ENCODE measurements at regions not wholly inside any gene's neighbourhood (a gene's known extent, or its start where the extent isn't known, plus 50 kb on each side); places are given as distances from the start of the nearest gene placed in this dataset.
"Not testable (repeated sequence)": the region's sequence is repeated elsewhere in the genome, so short reads cannot be mapped to it uniquely, and the experiment has no call there.

DNA sequence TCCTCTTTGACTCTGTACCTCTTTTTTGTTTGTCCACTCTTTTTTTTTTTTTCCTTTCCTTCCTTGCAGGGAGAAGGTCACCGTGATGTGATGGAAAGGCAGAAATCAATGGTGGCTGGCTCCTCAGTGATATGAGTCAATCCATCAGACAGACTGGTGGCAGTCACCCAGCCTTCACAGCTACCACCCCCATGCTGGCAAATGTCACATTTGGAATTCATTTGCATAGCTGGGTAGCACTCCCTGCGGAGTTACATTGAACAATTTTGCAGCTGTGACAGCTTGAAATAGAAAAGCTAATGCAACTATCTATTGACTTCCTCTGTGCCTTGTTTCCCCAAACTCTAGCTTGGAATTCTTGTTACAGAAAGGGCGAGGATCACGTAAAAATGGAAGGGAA is 668.4 kb downstream of the C6orf118 start:
- no peak overlapping the region for H3K27ac ChIP-seq
- no peak for DNase-seq (ENCODE audit: low read depth, low spot score)

DNA sequence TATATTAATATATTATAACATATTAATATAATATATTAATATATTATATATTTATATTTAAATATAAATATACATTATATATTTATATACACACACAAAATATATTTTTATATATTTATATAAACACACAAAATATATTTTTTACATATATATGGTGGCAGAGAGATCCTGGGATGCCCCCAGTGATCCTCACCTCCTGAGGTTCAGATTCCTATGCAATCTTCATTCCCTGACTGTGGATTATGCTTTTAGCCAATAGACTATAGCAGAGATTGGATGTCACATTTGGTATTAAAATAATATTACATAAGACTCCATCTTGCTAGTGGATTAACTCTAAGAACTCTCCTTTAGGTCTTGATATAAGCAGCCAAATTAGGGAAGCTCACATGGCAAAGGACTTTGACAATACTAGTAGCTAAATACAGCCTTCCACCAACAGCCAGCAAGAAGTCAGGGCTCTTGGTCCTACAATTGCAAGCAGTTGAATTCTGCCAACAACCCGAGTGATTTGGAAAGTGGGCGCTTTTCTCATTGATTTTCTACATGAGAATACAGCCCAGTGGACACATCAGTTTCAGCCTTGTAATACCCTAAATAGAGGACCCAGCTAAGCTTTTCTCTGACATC is 681.0 kb downstream of the C6orf118 start:
- no peak for DNase-seq (ENCODE audit: low read depth, low spot score)
- no peak overlapping the region for H3K27ac ChIP-seq

DNA sequence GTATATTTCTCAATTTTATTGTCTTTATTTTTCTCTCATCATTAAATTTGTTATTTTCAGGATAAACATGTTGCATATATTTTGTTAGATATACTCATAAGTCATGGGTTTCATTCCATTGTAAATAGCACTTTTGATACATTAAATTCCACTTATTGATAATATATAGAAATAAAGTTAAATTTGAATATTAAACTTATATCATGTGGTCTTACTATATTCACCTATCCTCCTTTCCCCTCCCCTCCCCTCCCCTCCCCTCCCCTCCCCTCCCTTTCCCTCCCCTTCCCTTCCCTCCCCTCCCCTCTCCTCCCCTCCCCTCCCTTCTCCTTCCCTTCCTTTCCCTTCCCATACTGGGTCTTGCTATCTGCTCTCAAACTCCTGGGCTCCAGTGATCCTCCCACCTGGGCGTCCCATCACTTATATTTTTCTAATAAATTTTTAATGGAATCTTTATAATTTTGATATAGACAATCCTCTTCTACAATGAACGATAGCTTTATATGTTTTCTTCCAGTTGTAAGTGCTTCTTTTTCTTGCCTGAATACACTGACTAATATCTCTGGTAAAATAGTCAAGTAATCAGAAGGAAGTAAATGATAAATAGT is 692.4 kb downstream of the C6orf118 start:
- no peak overlapping the region for H3K27ac ChIP-seq
- no peak for DNase-seq (ENCODE audit: low read depth, low spot score)

DNA sequence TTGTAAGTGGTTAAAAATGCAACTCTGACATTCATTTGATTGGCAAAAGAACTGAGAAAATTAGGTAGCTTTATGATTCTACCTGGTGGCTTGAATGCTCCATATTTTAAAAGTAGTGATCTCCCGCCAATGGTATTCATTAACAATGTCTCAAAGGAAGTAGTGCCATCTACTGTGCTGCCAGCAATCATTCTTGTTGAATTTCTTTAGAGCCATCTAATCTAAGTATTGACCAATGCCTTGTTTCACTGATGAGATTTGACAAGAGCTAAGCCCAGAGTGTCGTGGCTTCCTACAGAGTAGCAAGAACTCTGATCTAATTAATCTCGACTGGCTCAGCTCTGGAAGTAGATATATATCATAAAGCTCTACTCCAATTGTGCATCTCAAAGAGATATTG is 696.7 kb downstream of the C6orf118 start:
- DNase-seq (ENCODE audit: low read depth, low spot score) = no peak
- H3K27ac ChIP-seq = no peak overlapping the region

DNA sequence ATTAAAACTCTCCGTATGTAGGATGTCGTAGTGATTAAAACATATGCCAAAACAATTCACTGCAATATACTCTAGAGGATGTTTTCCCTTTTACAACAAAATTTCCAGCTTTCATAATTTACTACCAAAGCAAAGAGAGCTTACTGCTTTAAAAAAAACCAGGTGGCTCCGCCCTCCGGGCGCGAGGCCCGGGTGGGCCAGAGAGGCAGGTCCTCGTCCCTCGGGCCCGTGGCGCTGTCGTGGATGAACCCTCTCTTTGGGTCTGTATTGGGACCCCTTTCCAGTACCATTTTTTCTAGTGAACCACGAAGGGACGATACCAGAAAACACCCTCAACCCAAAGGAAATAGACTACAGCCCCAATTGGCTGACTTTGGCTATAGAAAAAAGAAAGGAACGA is 698.5 kb downstream of the C6orf118 start:
- not testable (repeated sequence) for H3K27ac ChIP-seq; DNase-seq (ENCODE audit: low read depth, low spot score)

DNA sequence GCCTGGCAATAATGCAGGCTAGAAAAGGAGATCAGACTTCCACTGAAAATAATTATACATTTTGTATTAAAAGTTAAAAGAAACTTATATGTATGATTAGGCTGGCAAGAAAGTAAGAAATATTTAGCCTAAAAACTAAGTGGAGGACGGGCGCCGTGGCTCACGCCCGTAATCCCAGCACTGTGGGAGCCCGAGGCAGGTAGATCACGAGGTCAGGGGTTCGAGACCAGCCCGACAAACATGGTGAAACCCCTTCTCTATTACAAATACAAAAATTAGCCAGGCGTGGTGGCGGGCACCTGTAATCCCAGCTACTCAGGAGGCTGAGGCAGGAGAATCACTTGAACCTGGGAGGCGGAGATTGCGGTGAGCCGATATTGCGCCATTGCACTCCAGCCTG is 707.0 kb downstream of the C6orf118 start:
- not testable (repeated sequence) for DNase-seq (ENCODE audit: low read depth, low spot score)

DNA sequence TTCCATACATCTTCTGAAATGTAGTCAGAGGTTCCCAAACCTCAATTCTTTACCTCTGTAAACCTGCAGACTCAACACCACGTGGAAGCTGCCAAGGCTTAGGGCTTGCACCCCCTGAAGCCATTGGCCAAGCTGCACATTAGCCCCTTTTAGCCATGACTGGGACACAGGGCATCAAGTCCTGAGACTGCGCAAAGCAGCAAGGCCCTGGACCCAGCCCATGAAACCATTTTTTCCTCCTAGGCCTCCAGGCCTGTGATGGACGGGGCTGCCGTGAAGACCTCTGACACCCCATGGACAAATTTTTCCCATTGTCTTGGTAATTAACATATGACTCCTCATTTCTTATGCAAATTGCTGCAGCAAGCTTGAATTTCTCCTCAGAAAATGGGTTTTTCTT is 727.8 kb downstream of the C6orf118 start:
- no peak for DNase-seq (ENCODE audit: low read depth, low spot score)
- no peak overlapping the region for H3K27ac ChIP-seq

More for the DNA sequence above, 707.0 kb downstream of the C6orf118 start:
- H3K27ac ChIP-seq = not testable (repeated sequence)

DNA sequence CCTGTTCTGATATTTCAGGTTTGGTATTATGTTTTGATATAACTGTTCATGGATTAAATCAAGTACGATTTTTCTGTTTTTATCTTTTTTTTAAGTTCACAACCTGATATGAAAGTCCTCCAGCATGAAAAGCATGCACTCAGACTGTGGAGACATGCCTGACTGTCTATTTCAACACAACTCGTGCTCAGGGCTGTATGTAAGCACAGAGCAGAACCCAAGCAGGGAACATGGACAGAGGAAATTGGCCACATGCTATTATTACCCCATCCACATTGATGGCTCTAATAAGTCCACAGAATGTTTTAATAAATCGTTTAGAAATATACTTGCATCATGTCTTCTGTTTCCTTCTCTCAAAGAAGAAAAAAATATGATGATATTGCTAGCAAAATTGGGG is 730.4 kb downstream of the C6orf118 start:
- DNase-seq (ENCODE audit: low read depth, low spot score) = no peak
- no peak overlapping the region for H3K27ac ChIP-seq

DNA sequence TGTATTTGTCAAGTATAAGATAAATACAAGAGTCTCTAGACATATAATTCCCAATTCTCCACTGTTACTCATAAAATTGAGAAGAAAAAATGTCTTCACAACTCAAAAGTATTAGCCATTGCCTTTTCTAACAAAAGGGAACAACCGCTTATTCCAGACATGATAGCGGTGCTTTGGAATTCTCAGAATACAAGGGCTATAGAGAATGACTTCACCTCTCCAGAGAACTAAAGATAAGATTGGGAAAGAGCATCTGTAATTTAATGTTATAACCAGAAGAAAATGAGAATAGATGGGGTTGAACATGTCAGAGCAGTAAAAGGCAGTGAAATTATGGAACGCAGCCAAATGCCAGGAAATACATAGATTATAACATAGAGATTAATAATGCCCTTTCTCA is 730.8 kb downstream of the C6orf118 start:
- H3K27ac ChIP-seq = no peak overlapping the region
- no peak for DNase-seq (ENCODE audit: low read depth, low spot score)

DNA sequence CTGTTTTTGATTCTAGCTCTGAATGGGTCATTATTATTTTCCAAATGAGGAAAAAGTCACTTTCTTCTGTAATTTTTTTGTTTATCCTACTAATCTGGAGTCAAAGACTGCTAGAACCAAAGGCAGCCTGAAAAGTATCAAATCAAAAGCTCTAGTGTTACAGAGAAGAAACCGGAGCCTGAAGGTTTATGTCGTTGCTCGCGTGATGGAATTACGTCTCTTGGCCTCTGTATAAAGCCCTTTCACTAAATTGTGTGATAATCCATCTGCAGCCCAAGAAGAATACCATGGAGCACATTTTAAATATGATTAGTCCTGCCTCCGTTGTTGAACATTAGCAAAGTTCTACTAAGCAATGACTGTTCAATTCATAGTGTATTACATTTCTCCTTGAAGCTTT is 738.6 kb downstream of the C6orf118 start:
- no peak for DNase-seq (ENCODE audit: low read depth, low spot score)
- H3K27ac ChIP-seq = no peak overlapping the region

DNA sequence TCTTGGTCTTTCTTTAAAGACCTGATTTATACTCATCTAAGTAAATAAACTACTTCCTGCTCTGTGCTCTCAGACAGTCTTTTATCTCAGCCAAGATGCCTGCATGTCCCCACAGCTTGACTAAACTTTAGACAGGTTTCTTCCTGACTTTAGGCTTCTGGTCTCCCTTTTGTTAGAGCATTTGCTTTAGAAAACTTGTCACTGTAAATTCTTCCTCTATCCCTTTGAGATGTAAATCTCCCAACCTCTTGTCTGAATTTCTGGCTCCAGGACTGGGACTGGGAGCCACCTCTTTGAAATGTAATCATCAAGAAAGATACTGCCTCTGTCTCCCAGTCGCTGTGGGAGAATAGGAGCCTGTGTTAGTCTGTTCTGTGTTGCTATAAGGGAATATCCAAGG is 739.9 kb downstream of the C6orf118 start:
- no peak for DNase-seq (ENCODE audit: low read depth, low spot score)
- H3K27ac ChIP-seq = no peak overlapping the region

DNA sequence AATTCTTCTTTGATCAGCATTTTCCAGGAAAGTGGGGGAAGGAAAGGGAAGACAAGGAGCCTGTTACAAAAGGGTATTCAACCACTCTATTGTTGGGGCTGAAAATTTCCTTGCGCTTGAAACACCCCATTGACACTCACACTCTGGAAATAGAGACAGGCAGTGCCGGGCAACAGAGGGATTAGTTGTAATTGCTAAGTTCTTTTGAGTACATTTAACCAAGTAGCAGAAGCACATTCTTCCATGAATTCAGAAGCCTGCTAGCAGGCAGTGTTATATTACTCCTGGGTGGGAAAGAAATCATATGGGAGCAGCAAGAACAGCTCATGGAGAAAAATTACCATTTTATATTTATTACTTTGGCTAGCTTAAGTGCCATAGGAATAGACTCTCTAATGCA is 745.5 kb downstream of the C6orf118 start:
- no peak for DNase-seq (ENCODE audit: low read depth, low spot score)
- no peak overlapping the region for H3K27ac ChIP-seq

DNA sequence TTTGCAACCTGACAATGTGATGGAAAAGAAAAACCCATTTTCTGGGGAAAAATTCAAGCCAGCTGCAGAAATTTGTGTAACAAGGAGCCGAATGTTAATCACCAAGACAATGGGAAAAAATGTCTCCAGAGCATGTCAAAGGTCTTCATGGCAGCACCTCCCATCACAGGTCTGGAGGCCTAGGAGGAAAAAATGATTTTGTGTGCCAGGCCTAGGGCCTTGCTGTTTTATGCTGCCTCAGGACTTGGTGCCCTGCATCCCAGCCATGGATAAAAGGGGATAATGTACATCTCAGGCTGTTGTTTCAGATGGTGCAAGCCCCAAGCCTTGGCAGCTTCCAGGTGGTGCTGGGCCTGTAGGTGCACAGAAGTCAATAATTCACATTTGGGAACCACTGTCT is 747.7 kb downstream of the C6orf118 start:
- DNase-seq (ENCODE audit: low read depth, low spot score) = no peak
- H3K27ac ChIP-seq = no peak overlapping the region

DNA sequence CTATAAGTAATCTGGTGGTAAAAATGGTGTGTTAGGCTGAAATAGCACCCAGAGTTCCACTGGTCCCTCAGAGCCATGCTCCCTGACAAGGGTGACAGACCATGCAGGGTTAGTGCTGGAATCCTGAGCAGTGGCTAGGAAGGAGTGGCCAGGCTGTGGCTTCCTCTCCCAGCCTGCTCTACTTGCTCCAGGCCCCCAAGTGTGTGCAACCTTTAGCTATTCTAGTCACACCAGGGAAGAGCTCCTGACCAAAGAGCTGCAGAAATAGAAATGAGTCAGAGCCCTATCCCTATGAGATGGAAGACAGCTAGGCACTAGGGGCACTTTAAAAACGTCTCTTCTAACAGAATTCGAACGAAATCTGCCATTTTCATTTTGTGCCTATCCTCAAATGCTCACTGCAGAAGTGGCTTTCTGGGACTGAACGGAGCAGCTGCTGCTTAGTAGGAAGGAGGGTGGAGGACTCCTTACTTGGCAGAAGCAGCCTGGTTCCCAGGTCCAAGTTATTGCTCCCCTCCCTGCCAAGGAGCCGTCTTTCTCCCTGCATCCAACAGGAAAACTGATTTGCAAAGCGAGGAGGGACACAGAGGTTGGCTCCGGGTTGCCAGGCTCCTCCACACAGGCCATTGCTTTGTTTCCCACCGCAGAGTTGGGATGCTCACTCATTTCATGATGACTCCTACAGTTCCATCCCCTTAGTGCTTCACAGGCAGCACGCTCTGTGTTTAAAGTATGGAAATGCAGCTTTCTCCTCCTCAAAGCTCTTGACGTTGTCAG is 754.5 kb downstream of the C6orf118 start:
- DNase-seq (ENCODE audit: low read depth, low spot score) = no peak
- no peak overlapping the region for H3K27ac ChIP-seq

DNA sequence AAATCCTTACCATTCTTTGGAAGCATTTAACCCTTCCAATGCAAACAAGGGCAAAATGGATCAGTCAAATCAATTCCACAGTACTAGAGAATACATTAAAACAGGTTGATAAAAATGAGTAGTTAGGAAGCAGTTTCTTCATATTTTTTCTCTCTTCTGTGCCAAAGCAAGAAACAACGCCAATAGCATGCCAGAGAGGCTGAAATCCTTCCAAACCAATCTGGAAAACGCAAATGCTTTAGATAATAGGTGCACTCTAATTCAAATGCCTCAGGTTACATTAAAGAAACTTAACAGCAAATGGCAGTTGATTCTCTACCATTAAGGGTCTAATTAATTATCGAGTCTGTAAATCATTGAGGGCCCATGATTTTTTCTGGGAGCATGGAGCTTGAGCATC is 755.2 kb downstream of the C6orf118 start:
- no peak for DNase-seq (ENCODE audit: low read depth, low spot score)
- H3K27ac ChIP-seq = no peak overlapping the region

DNA sequence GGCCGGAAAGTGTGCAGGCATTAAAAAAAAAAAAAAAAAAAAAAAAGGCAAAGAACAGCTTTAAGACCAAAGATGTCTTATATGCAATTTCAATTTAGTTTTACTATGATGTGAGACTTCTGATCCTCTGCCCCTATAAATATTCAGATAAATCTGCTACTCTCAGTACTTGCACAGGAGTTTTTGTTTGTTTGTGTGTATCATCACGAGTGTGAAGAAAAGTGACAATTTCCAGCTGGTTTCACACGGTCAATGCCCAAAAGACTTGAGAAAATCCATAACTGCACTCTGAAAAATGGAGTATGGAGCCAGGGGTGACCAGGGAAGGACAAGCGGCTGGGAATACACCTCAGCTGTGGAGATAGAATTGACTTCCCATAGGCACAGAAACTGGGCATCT is 757.7 kb downstream of the C6orf118 start:
- H3K27ac ChIP-seq = no peak overlapping the region
- no peak for DNase-seq (ENCODE audit: low read depth, low spot score)

DNA sequence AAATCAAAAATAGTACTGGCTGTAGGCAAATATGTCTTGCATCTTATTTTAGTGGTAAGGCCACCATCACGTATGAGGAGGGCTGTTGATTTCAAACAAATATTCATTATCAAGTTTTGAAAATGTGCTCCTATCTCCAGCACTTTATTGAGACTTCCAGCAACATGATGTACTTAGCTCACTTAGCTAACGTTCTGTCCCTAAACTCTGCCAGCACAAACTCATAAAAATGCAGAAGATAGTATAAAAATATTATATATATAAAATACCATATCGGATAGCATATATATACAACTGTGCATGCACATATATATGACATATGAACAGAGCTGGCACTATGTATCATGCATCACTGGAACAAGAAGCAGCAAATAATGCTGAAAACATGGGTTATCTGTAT is 762.3 kb downstream of the C6orf118 start:
- H3K27ac ChIP-seq = no peak overlapping the region
- no peak for DNase-seq (ENCODE audit: low read depth, low spot score)

DNA sequence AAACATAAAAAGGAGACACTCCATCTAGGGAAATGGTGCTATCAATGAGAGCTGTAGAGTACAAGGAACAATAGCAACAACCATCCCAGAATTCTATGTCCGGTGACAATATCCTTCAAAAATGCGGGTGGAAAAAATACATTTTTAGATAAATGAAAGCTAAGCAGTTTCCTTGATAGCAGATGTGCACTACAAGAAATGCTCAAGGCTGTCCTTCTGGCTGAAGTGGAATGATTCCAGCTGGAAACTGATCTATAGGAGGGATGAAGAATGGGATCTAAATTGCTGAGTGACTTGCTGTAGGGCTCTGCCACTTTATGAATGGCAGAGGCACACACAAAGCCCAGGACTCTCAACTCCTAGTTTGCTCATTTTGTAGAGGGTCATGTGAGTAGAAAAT is 763.1 kb downstream of the C6orf118 start:
- no peak overlapping the region for H3K27ac ChIP-seq
- DNase-seq (ENCODE audit: low read depth, low spot score) = no peak

DNA sequence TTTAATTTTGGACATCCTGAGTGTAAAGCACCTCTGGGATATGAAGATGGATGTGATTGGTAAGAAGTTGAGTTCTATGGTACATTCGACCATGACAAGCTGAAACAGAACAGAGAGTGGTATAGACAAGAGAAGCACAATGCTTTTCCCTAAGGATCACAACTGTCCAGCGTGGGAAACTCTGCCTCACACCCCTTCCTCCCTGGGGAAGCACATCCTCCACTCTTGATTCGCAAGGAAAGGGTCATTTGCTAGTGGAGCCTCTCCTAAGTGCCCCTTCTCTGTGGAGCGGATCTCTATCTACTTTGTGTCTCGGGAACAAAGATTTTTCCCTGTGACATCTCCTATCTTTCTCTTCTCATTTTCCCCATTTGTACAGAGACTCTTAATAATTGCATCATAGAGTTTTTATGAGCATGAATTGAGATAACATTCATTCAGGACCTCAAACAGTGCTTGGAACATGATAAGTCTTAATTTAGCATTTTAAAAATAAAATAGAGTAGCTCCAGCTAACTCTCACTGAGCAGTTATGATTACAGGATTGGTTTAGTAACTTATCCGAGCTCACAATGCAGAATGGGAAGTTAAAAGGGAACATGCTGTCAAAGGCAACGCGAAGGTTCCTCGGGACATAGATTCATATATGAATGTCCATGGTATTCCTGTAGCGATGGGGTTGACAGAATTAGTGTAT is 775.2 kb downstream of the C6orf118 start:
- no peak overlapping the region for H3K27ac ChIP-seq
- DNase-seq (ENCODE audit: low read depth, low spot score) = no peak

DNA sequence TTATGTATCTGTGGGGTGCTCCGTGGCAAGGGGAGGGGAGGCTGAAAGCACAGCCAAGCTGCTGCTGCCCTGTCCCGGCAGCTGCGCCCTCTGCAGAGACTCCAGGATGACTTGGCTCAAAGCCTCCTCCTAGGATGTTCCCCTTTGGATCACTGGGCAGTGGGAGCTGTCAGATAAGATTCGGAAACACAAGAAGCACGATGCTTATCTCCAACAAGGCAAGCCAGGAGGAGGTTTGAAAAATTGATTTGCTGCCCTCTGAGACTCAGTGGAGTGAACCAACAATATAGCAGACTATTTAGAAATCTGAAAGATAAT is 776.4 kb downstream of the C6orf118 start:
- H3K27ac ChIP-seq = no peak overlapping the region

More for the DNA sequence above, 776.4 kb downstream of the C6orf118 start:
- no peak for DNase-seq (ENCODE audit: low read depth, low spot score)

Data from epithelial cell of prostate (primary cell).